OCI-LY7 (cell line): ENCODE measurements at regions not wholly inside any gene's neighbourhood (a gene's known extent, or its start where the extent isn't known, plus 50 kb on each side); places are given as distances from the start of the nearest gene placed in this dataset.

Experiments used
- CTCF ChIP-seq: fragments of 200-600 bp; sonication (generic); conservative IDR thresholded peaks from 2 replicates; pipeline ENCODE4 v1.5.1; 2014; ENCODE audit warnings: mild to moderate bottlenecking, antibody characterized with exemption, low read length, moderate library complexity, mixed read lengths
- EZH2phosphoT487 ChIP-seq: fragments of 200-600 bp; sonication (generic); IDR thresholded peaks from 2 replicates; pipeline ENCODE4 v1.6.1; 2018; ENCODE audit warnings: low read depth, borderline replicate concordance, mild to moderate bottlenecking, mixed run types, antibody characterized with exemption, low read length, moderate library complexity, mixed read lengths

DNA sequence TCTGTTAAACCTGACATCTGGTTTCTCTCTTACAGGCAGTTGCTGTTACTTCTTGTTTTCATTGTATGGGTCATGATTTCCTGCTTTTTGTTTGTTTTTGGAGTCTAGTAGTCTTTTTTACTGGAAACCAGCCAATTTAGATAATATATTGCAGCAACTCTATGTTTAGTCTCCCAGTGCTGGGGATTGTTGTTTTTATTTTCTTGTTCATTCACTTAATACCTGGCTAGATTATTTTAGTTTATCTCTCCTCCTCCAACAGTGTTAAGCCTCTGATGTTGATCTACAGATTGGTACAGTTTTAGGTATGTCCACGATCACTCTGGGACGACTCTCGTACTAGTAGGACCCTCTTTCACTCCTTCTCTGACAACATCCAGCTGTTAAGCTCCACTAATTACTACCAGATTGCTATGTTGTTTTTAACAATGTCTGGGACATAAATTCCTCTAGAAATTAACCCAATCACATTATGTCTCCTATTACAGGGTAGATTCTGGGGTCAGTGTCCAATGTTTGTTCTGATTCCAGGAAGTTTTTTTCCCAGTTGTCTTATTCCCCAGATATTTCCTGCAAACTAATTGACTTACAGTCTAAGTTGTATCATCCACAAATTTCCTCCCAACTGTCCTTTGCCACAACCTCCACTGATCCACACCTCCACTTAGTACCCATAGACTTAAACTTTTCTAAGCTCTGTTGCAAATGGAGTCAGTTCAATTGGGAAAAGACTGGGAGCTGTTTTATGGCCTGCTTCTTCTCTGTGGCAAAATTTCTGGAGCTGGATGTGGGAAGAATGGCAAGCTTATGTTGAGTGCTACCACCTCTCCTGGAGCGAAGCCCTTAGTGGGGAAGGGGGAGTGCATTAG lies 1280.6 kb upstream of the CNTN5 start:
- no peak for TF ChIP-seq CTCF
- no peak for TF ChIP-seq EZH2phosphoT487
